IPS-NIHi7 (cell line): ENCODE measurements at regions not wholly inside any gene's neighbourhood (a gene's known extent, or its start where the extent isn't known, plus 50 kb on each side); places are given as distances from the start of the nearest gene placed in this dataset.

Experiments used
- DNase-seq: peaks from one replicate; pipeline ENCODE4 v3.0.0; 2012; ENCODE audit warnings: mixed read lengths; ENCODE audit errors: extremely low spot score

GRCh38 chr7:98464558-98464940 is 63.7 kb upstream of the BAIAP2L1 start:
- DNase-seq: no peak

- DNase-seq: no peak
Measured at GRCh38 chr7:98463837-98464557, 63.1 kb upstream of the BAIAP2L1 start.

GRCh38 chr7:98462911-98463633 is 62.2 kb upstream of the BAIAP2L1 start:
- DNase-seq: no peak

GRCh38 chr7:98460902-98461301 is 60.0 kb upstream of the BAIAP2L1 start:
- no peak for DNase-seq

GRCh38 chr7:98459529-98459928 is 58.6 kb upstream of the BAIAP2L1 start:
- peak; percentile 56 for DNase-seq

- no peak for DNase-seq
Measured at GRCh38 chr7:98458090-98458875, 57.4 kb upstream of the BAIAP2L1 start.

- no peak for DNase-seq
Measured at GRCh38 chr7:98456866-98457265, 56.0 kb upstream of the BAIAP2L1 start.

- no peak for DNase-seq
Measured at GRCh38 chr7:98452791-98453190, 51.9 kb upstream of the BAIAP2L1 start.
